H9 (cell line): ENCODE measurements at regions not wholly inside any gene's neighbourhood (a gene's known extent, or its start where the extent isn't known, plus 50 kb on each side); places are given as distances from the start of the nearest gene placed in this dataset.

ENCODE experiments used
- DNase-seq: peaks from one replicate; pipeline ENCODE4 v3.0.0-alpha.2; 2017
- H2AFZ ChIP-seq: one replicate; pipeline ENCODE4 v1.6.1; 2013; ENCODE audit warnings: mild to moderate bottlenecking, low read length, control low read depth, moderate library complexity
- H2AK5ac ChIP-seq: 2 replicates; pipeline ENCODE4 v1.6.1; 2013; ENCODE audit warnings: low read length, control low read depth, mixed read lengths; ENCODE audit not compliant: insufficient read length
- H2BK120ac ChIP-seq: one replicate; pipeline ENCODE4 v1.6.1; 2013; ENCODE audit warnings: low read depth, mild to moderate bottlenecking, low read length, control low read depth, inconsistent platforms; ENCODE audit not compliant: poor library complexity, severe bottlenecking
- H2BK12ac ChIP-seq: 2 replicates; pipeline ENCODE4 v1.6.1; 2013; ENCODE audit warnings: low read length, control low read depth, mixed read lengths, low read depth; ENCODE audit not compliant: insufficient read length
- H2BK15ac ChIP-seq: 2 replicates; pipeline ENCODE4 v1.6.1; 2013; ENCODE audit warnings: low read depth, low read length, control low read depth
- H2BK20ac ChIP-seq: one replicate; pipeline ENCODE4 v1.6.1; 2013; ENCODE audit warnings: low read depth, mild to moderate bottlenecking, low read length, control low read depth, inconsistent platforms; ENCODE audit not compliant: poor library complexity, severe bottlenecking
- H2BK5ac ChIP-seq: 2 replicates; pipeline ENCODE4 v1.6.1; 2013; ENCODE audit warnings: low read length, control low read depth, mixed read lengths; ENCODE audit not compliant: insufficient read length
- H3K14ac ChIP-seq: 2 replicates; pipeline ENCODE4 v1.6.1; 2013; ENCODE audit warnings: low read length, control low read depth; ENCODE audit not compliant: insufficient read depth
- H3K18ac ChIP-seq: 2 replicates; pipeline ENCODE4 v1.6.1; 2013; ENCODE audit warnings: low read depth, mild to moderate bottlenecking, mixed read lengths, low read length, control low read depth; ENCODE audit not compliant: insufficient read length
- H3K23ac ChIP-seq: 2 replicates; pipeline ENCODE4 v1.6.1; 2013; ENCODE audit warnings: low read length, control low read depth, mixed read lengths, low read depth; ENCODE audit not compliant: insufficient read length
- H3K23me2 ChIP-seq: 2 replicates; pipeline ENCODE4 v1.6.1; 2013; ENCODE audit warnings: low read depth, mild to moderate bottlenecking, mixed read lengths, low read length, control low read depth; ENCODE audit not compliant: insufficient read length, poor library complexity, severe bottlenecking
- H3K27ac ChIP-seq: 2 replicates; pipeline ENCODE4 v1.5.1; 2013; ENCODE audit warnings: low read length, control low read depth, mixed read lengths, low read depth; ENCODE audit not compliant: insufficient read length
- H3K27me3 ChIP-seq: 2 replicates; pipeline ENCODE4 v1.6.1; 2013; ENCODE audit warnings: low read length, control low read depth, inconsistent platforms; ENCODE audit not compliant: insufficient read depth
- H3K4ac ChIP-seq: 2 replicates; pipeline ENCODE4 v1.6.1; 2013; ENCODE audit warnings: low read depth, mild to moderate bottlenecking, control low read depth, inconsistent platforms, low read length, moderate library complexity
- H3K4me1 ChIP-seq: 2 replicates; pipeline ENCODE4 v1.6.1; 2013; ENCODE audit warnings: low read length, control low read depth, inconsistent platforms; ENCODE audit not compliant: insufficient read depth
- H3K4me2 ChIP-seq: 2 replicates; pipeline ENCODE4 v1.6.1; 2013; ENCODE audit warnings: low read length, control low read depth, mixed read lengths; ENCODE audit not compliant: insufficient read length, insufficient read depth
- H3K56ac ChIP-seq: 2 replicates; pipeline ENCODE4 v1.6.1; 2013; ENCODE audit warnings: low read depth, mild to moderate bottlenecking, mixed read lengths, low read length, control low read depth; ENCODE audit not compliant: insufficient read length
- H3K79me1 ChIP-seq: 2 replicates; pipeline ENCODE4 v1.6.1; 2013; ENCODE audit warnings: low read depth, mild to moderate bottlenecking, moderate library complexity, low read length, control low read depth, inconsistent platforms; ENCODE audit not compliant: insufficient read depth, poor library complexity, severe bottlenecking
- H3K79me2 ChIP-seq: 2 replicates; pipeline ENCODE4 v1.6.1; 2013; ENCODE audit warnings: low read length, control low read depth, inconsistent platforms; ENCODE audit not compliant: insufficient read depth
- H3K9ac ChIP-seq: 2 replicates; pipeline ENCODE4 v1.6.1; 2013; ENCODE audit warnings: low read length, control low read depth, mixed read lengths; ENCODE audit not compliant: insufficient read length; ENCODE audit errors: extremely low read depth
- H3K9me3 ChIP-seq: one replicate; pipeline ENCODE4 v1.6.1; 2013; ENCODE audit warnings: low read depth, low read length, inconsistent platforms; ENCODE audit not compliant: control insufficient read depth
- H3T11ph ChIP-seq: one replicate; pipeline ENCODE4 v1.6.1; 2013; ENCODE audit warnings: mild to moderate bottlenecking, low read length, control low read depth, inconsistent platforms
- H4K20me1 ChIP-seq: one replicate; pipeline ENCODE4 v1.6.1; 2013; ENCODE audit not compliant: control insufficient read depth, insufficient read length, insufficient read depth
- H4K5ac ChIP-seq: 2 replicates; pipeline ENCODE4 v1.6.1; 2013; ENCODE audit warnings: low read depth, mild to moderate bottlenecking, mixed read lengths, low read length, control low read depth; ENCODE audit not compliant: insufficient read length
- H4K8ac ChIP-seq: replicated peaks from 2 replicates; pipeline ENCODE4 v1.6.1; 2013; ENCODE audit warnings: low read length, control low read depth, mixed read lengths, low read depth; ENCODE audit not compliant: insufficient read length
- H4K91ac ChIP-seq: 2 replicates; pipeline ENCODE4 v1.6.1; 2013; ENCODE audit warnings: low read depth, mild to moderate bottlenecking, moderate library complexity, mixed read lengths, low read length, control low read depth; ENCODE audit not compliant: insufficient read length
- H3K27ac Mint-ChIP-seq, 3 experiments: 2 replicates in 2 of 3; 3 replicates in 1 of 3; pipeline ENCODE4 v1.8.0; 2020 to 2021; ENCODE audit warnings: mixed read lengths in 3 of 3, mild to moderate bottlenecking in 1 of 3, moderate library complexity in 1 of 3
- H3K27me3 Mint-ChIP-seq: 2 replicates; pipeline ENCODE4 v1.8.0; 2021; ENCODE audit warnings: low read depth, mild to moderate bottlenecking, moderate library complexity, mixed read lengths
- H3K36me3 Mint-ChIP-seq, 3 experiments: 2 replicates in 2 of 3; 3 replicates in 1 of 3; pipeline ENCODE4 v1.8.0; 2020 to 2021; ENCODE audit warnings: low read depth in 3 of 3, mixed read lengths in 3 of 3; ENCODE audit not compliant: insufficient read depth in 1 of 3
- H3K4me1 Mint-ChIP-seq, 2 experiments: 2 replicates each; pipeline ENCODE4 v1.8.0; 2020; ENCODE audit warnings: mixed read lengths in 2 of 2
- H3K4me3 Mint-ChIP-seq, 2 experiments: 2 replicates in 1 of 2; 3 replicates in 1 of 2; pipeline ENCODE4 v1.8.0; 2020 to 2021; ENCODE audit warnings: mild to moderate bottlenecking in 2 of 2, mixed read lengths in 2 of 2, moderate library complexity in 1 of 2
- H3K9me3 Mint-ChIP-seq, 2 experiments: 2 replicates in 1 of 2; 3 replicates in 1 of 2; pipeline ENCODE4 v1.8.0; 2020; ENCODE audit warnings: mild to moderate bottlenecking in 2 of 2, mixed read lengths in 2 of 2, moderate library complexity in 1 of 2
- WGBS: extraction: QIAGEN DNeasy Blood & Tissue Kit; methylation state at CpG from one replicate; pipeline ENCODE4 v1.1.7; 2013; ENCODE audit warnings: missing lambda C conversion rate, low lambda C conversion rate, mixed read lengths; ENCODE audit not compliant: insufficient read length; ENCODE audit errors: extremely low coverage; 5-methylcytosine and 5-hydroxymethylcytosine counted together
- TF ChIP-seq, protein P1 (sequence below): fragments of 200-600 bp; sonication (generic); conservative IDR thresholded peaks from 3 replicates; pipeline ENCODE4 v1.8.0; 2021; ENCODE audit warnings: antibody characterized with exemption, mild to moderate bottlenecking

DNA sequence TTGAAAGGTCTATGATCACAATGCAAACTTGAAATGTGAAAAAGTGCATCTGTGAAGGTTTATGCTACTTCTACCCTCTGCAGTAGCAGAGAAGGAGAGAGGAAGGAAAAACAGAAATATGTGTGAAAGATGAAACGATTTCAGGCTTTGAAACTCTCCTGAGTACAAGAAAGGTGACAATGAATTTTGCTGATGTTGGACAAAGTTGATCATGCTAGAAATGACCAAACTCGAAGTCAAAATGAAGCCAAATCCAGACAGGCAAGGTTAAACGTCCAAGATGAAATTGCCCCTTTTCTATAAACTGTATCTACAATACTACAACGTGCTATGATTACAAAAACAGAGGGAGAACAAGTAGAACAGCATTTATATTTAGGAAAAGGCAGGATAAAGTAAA lies 67.0 kb upstream of the C7orf33 start:
- H3K27me3 ChIP-seq = no peaks in the 10 kb centered on the region
- no CpG with 5 or more reads among the region's 4 CpGs for WGBS
- no peak overlapping the region for H2AK5ac ChIP-seq
- H3K4me1 ChIP-seq = no peaks in the 10 kb centered on the region; the same call in 1 of the 2 replicates
- Mint-ChIP-seq H3K27ac (no peak overlapping the region), H3K4me1 (peaks cover 23 to 29% of the 10 kb centered on the region in 2 experiments), H3K27me3 (no peaks in the 10 kb centered on the region; the same call in 1 of the 2 replicates), H3K36me3 (peaks cover 0 to 2% (median 2%) of the 10 kb centered on the region in 3 experiments; a peak in 2 of 7 replicates), H3K9me3 (peaks cover 0 to 5% of the 10 kb centered on the region in 2 experiments; a peak in 1 of 5 replicates), H3K4me3 (no peak overlapping the region)
- H3K23ac ChIP-seq = no peak overlapping the region
- H3K9ac ChIP-seq = no peak overlapping the region
- no peak overlapping the region for H3K18ac ChIP-seq
- H3K4me2 ChIP-seq = no peak overlapping the region
- TF ChIP-seq, protein P1, sequence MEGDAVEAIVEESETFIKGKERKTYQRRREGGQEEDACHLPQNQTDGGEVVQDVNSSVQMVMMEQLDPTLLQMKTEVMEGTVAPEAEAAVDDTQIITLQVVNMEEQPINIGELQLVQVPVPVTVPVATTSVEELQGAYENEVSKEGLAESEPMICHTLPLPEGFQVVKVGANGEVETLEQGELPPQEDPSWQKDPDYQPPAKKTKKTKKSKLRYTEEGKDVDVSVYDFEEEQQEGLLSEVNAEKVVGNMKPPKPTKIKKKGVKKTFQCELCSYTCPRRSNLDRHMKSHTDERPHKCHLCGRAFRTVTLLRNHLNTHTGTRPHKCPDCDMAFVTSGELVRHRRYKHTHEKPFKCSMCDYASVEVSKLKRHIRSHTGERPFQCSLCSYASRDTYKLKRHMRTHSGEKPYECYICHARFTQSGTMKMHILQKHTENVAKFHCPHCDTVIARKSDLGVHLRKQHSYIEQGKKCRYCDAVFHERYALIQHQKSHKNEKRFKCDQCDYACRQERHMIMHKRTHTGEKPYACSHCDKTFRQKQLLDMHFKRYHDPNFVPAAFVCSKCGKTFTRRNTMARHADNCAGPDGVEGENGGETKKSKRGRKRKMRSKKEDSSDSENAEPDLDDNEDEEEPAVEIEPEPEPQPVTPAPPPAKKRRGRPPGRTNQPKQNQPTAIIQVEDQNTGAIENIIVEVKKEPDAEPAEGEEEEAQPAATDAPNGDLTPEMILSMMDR = no peak
- H3K9me3 ChIP-seq = no peaks in the 10 kb centered on the region
- no peaks in the 10 kb centered on the region for H3K79me2 ChIP-seq
- H2BK15ac ChIP-seq = no peak overlapping the region
- H3K56ac ChIP-seq = no peak overlapping the region
- no peak overlapping the region for H2BK12ac ChIP-seq
- no peak overlapping the region for H2BK5ac ChIP-seq
- no peak overlapping the region for H3K4ac ChIP-seq
- no peak overlapping the region for H2BK120ac ChIP-seq
- no peak overlapping the region for H4K91ac ChIP-seq
- H3K27ac ChIP-seq = no peak overlapping the region
- no peak overlapping the region for H3T11ph ChIP-seq
- no peak overlapping the region for H2AFZ ChIP-seq
- H4K5ac ChIP-seq = no peak overlapping the region
- no peak for DNase-seq
- H4K8ac ChIP-seq = no peak overlapping the region
- no peaks in the 10 kb centered on the region for H3K79me1 ChIP-seq
- H3K23me2 ChIP-seq = no peaks in the 10 kb centered on the region
- no peak overlapping the region for H3K14ac ChIP-seq
- no peak overlapping the region for H2BK20ac ChIP-seq
- no peaks in the 10 kb centered on the region for H4K20me1 ChIP-seq
